GM21447 (cell line): ENCODE measurements at regions not wholly inside any gene's neighbourhood (a gene's known extent, or its start where the extent isn't known, plus 50 kb on each side); places are given as distances from the start of the nearest gene placed in this dataset.
"Not testable (repeated sequence)": the region's sequence is repeated elsewhere in the genome, so short reads cannot be mapped to it uniquely, and the experiment has no call there.

Experiments
- ATAC-seq: cut with Tn5 transposase; IDR thresholded peaks from one replicate; pipeline ENCODE4 v1.9.1; 2021; ENCODE audit not compliant: unreplicated experiment

DNA sequence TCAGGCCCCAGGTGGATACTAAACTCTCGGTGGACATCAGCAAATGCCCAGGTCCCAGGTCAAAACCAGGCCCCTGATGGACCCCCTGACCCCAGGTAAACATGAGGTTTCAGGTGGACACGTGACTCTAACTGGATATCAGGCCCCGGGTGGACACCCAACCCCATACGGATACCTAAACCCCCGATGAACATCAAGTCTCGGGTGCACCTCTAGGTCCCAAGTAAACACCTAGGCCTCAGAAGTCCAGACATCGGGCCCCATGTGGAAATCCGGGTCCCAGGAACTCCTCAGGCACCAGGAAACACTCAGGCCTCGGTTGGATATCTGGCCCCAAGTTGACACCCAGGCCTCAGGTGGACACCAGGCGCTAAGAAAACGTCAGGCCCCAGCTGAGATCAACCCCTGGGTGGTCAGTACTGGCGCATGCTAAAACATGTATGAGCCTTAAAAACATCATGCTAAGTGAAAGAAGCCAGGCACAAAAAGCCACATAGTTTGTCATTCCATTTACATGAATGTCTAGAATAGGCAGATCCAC is 54.4 kb upstream of the SEPTIN5 start:
- no peak for ATAC-seq

DNA sequence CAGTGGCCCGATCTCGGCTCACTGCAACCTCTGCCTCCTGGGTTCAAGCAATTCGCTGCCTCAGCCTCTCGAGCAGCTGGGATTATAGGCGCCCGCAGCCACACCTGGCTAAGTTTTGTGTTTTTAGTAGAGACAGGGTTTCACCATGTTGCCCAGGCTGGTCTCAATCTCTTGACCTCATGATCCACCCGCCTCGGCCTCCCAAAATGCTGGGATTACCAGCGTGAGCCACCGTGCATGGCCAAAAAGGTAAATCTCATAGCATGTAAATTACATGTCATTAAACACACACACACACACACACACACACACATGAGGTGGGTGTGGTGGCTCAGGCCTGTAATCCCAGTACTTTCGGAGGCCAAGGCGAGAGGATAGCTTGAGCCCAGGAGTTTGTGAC is 53.7 kb upstream of the SEPTIN5 start:
- not testable (repeated sequence) for ATAC-seq

DNA sequence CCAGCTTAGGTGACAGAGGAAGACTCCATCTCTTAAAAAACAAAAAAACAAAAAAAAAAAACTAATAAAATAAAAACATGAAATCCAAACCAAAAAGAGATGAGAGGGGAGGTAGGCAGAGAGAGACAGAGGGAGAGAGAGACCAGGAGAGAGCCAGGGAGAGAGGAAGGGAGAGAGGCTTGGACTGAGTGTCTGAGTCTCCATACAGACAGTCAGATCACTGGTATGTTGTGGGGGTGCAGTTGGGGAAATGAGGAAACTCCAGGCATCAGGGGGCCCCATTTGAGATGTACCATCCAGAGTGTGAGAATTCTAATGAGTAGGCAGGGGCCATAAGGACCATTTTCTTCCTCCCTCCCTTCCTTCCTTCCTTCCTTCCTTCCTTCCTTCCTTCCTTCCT is 53.1 kb upstream of the SEPTIN5 start:
- ATAC-seq: no peak

DNA sequence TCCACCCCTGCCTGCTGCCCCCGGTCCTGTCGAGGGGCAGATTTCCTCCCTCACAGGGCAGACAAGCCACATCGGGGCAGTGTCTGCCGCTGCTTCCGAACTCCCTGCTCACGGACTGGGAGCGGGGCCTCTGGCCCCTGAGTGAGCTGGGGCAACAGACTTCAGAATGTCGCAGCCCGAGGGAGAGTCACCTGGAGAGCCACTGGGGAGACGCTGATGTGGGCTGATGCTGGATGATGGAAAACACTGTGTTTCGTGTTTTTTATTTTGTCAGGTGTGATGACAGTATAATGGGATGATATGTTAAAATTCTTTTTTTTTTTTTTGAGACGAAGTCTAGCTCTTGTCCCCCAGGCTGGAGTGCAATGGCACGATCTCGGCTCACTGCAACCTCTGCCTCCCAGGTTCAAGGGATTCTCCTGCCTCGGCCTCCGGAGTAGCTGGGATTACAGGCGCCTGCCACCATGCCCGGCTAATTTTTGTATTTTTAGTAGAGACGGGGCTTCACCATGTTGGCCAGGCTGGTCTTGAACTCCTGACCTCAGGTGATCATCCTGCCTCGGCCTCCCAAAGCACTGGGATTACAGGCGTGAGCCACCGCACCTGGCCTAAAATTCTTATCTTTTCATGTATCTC is 52.1 kb upstream of the SEPTIN5 start:
- ATAC-seq: not testable (repeated sequence)

DNA sequence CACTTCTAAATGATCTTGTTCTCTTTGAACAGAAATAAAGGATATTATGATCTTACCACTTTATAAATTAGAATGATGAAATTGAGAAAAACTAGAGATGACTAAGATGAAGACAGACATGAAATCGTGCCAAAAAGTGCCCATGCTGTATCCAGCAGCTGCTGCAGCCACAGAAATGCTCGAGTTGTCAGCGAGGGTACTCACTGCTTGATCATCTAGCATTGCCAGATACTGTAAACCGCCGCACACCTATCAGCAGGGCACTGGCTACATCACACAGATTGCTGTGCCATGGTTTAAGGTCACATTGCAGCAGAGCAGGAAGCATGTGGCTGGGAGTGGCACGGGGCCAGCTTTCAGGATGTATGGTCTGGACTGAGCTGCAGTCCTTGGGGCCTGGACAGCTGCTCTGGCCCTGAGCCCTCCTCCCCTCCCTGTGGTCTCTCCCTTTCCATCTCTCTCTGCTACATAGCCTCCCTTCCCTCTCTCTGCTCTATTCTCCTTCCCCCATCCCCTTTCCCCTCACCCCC is 51.0 kb upstream of the SEPTIN5 start:
- ATAC-seq: no peak

DNA sequence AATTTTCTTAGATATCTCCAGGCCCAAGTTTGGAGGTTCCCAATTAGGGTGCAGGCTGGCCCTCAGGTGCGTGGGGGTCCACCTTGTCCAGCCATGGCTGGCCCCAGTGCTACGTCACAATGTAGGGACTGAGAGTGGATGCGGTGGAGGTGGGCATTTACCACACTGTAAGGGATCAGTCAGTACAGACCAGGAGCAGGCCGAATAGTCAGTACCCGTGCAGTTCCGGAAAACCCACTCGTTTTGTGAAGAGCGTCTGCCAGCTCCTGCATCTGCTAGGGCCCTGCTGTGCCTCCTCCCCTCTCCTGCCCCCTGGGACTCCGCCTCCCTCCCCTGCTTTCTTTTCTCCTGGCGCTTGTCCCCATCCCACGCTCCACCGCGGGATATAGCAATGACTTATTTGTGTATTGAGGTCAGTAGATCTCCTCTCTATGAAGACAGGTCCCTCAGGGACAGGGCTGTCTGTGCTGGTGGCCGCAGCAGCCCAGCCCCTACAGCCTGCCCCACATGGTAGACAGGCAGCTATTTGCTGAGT is 50.4 kb upstream of the SEPTIN5 start:
- no peak for ATAC-seq

DNA sequence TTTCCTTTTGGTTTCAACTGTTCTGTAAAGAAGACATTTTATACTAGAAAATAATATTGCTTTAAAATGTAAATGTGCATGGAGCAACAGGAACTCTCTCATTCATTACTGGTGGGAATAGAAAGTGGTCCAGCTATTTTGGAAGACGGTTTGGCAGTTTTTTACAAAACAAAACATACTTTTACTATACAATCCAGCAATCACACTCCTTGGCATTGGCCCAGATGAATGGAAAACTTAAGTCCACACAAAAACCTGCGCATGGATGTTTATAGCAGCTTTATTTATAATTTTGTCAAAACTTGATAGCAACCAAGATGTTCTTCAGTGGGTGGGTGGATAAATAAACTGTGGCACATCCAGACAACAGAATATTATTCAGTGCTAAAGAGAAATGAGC is 49.9 kb upstream of the SEPTIN5 start:
- ATAC-seq: no peak
